ENCODE measurements at regions not wholly inside any gene's neighbourhood (a gene's known extent, or its start where the extent isn't known, plus 50 kb on each side); places are given as distances from the start of the nearest gene placed in this dataset.

- TF ChIP-seq YY1 (IDR thresholded peaks at IDR 0.05; ENCODE audit: insufficient read depth, insufficient read length), result no peak
- no peak for TF ChIP-seq ZNF274 (IDR thresholded peaks at IDR 0.05; ENCODE audit: low read depth, low read length)
Observed at GRCh38 chr4:10979032-10979431, 294.5 kb upstream of the CLNK start.

All from NT2/D1 (cell line).